ENCODE measurements at regions not wholly inside any gene's neighbourhood (a gene's known extent, or its start where the extent isn't known, plus 50 kb on each side); places are given as distances from the start of the nearest gene placed in this dataset.

DNA sequence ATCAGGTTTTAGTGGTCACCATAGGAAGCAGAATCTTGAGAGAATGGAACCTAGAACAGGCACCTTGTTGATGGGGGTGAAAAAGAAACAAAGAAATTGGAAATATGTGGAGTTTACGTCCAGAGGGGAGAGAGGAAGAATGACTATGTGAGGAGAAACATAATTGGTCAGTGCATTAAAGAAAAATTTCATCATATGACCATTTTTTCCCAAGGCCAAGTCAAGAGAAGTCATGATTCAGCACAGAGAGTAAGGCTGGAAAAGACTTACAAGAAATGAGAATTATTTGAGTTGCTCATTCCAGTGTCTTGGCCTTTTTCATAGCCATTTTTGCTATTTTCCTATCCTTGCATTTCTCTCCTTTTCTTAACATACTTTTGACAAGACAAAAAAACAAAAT lies 421.7 kb downstream of the EFNB2 start:
- Mint-ChIP-seq H3K27me3 (peaks cover 0 to 10% (median 0%) of the 10 kb centered on the region in 5 donors), H3K4me1 (no peaks in the 10 kb centered on the region), H3K9me3 (no peaks in the 10 kb centered on the region), H3K36me3 (no peaks in the 10 kb centered on the region), H3K27ac (no peak overlapping the region), H3K4me3 (no peak overlapping the region)
- DNase-seq (no peak), ATAC-seq (no peak)
- POLR2A ChIA-PET, result no interaction called here

DNA sequence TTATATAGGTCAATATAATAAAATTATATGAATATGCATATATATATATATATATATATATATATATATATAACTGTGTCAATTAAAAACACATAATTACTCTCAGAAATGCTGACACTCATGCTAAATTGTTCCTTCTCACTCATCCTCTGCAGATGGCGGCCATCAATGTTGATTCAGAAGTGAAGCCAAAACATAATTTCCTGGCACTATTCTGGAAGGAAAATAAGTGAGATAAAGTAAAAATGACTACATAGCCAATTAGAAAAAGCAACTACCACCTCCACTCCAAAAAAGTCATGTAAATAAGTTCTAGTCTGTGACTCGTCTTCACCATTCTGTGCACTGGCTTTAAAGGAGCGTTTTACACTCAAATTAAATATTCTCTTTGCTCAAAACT lies 423.3 kb downstream of the EFNB2 start:
- Mint-ChIP-seq H3K27ac (no peak overlapping the region), H3K27me3 (peaks cover 0 to 10% (median 0%) of the 10 kb centered on the region in 5 donors), H3K4me3 (no peak overlapping the region), H3K4me1 (no peaks in the 10 kb centered on the region), H3K36me3 (no peaks in the 10 kb centered on the region), H3K9me3 (no peaks in the 10 kb centered on the region)
- DNase-seq (no peak), ATAC-seq (no peak)
- POLR2A ChIA-PET, result no interaction called here

GRCh38 chr13:106110241-106110855 lies 425.1 kb downstream of the EFNB2 start:
- DNase-seq, result no peak
- Mint-ChIP-seq H3K9me3 (no peaks in the 10 kb centered on the region), H3K27me3 (peaks cover 0 to 11% (median 0%) of the 10 kb centered on the region in 5 donors), H3K4me3 (no peak overlapping the region), H3K36me3 (no peaks in the 10 kb centered on the region), H3K4me1 (no peaks in the 10 kb centered on the region), H3K27ac (no peak overlapping the region)
- POLR2A ChIA-PET, result no interaction called here
- ATAC-seq, result no peak

- Mint-ChIP-seq H3K27ac (no peak overlapping the region), H3K9me3 (peaks cover 0 to under 1% (median 0%) of the 10 kb centered on the region in 9 donors), H3K36me3 (no peaks in the 10 kb centered on the region), H3K4me3 (no peak overlapping the region), H3K4me1 (no peaks in the 10 kb centered on the region), H3K27me3 (peaks cover 0 to 11% (median 2%) of the 10 kb centered on the region in 5 donors)
- ATAC-seq, result no peak
- DNase-seq, result no peak
- POLR2A ChIA-PET, result interaction anchor here (0.6 kb wide), 1 partner anchor 34 kb away, joined by 4 read pairs; no protein-coding TSS in a partner anchor
Observed at GRCh38 chr13:106109391-106109791, 426.1 kb downstream of the EFNB2 start.

DNA sequence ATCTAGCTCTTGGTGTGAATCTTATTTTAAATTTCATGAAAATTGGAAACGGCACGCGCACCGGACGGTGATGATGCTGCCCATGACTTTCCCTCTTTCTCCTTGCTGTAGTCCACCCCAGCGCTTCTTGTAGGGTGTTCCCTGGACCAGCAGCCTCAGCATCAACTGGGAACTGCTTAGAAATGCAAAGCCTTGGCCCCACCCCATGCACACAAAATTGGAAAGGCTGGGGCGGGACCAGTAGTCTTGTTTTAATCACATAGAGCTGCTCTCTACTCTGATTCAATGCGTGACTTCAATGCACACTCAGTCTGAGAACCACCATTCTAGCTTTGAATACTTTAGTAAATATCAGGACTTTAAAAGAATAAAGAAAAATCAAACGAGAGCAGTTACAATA lies 427.1 kb downstream of the EFNB2 start:
- no peak overlapping the region for H3K27ac Mint-ChIP-seq
- no peaks in the 10 kb centered on the region for H3K4me1 Mint-ChIP-seq
- H3K36me3 Mint-ChIP-seq, result no peaks in the 10 kb centered on the region
- POLR2A ChIA-PET, result no interaction called here
- no peak overlapping the region for H3K4me3 Mint-ChIP-seq
- H3K9me3 Mint-ChIP-seq, result peaks cover 0 to 9% (median 0%) of the 10 kb centered on the region in 9 donors
- H3K27me3 Mint-ChIP-seq, result peaks cover 0 to 13% (median 2%) of the 10 kb centered on the region in 5 donors
- no peak for DNase-seq
- ATAC-seq, result no peak

- no peaks in the 10 kb centered on the region for H3K4me1 Mint-ChIP-seq
- POLR2A ChIA-PET, result no interaction called here
- H3K27me3 Mint-ChIP-seq, result peaks cover 0 to 13% (median 2%) of the 10 kb centered on the region in 5 donors
- no peak for DNase-seq
- no peak overlapping the region for H3K4me3 Mint-ChIP-seq
- peaks cover 0 to 9% (median 0%) of the 10 kb centered on the region in 9 donors for H3K9me3 Mint-ChIP-seq
- ATAC-seq, result no peak
- no peak overlapping the region for H3K27ac Mint-ChIP-seq
- H3K36me3 Mint-ChIP-seq, result no peaks in the 10 kb centered on the region
Observed at GRCh38 chr13:106107061-106107460, 428.4 kb downstream of the EFNB2 start.

DNA sequence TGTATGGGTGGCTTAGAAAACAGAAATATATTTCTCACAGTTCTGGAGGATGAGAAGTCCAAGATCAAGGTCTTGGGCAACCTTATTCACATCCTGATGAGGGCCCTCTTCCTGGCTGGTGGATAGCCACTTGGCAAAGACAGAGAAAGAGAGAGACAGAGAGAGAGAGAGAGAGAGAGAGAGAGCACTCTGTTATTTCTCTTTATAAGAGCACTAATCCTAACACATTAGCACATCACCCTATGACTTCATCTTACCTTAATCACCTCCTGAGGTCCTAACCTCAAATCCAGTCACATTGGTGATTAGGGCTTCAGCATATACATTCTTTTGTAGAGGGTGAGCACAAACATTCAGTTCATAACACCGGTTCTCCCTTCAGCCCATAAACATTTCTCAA lies 430.3 kb downstream of the EFNB2 start:
- ATAC-seq (no peak), DNase-seq (no peak)
- Mint-ChIP-seq H3K27ac (no peak overlapping the region), H3K4me3 (no peak overlapping the region), H3K36me3 (no peaks in the 10 kb centered on the region), H3K4me1 (no peaks in the 10 kb centered on the region), H3K9me3 (peaks cover 0 to 9% (median 0%) of the 10 kb centered on the region in 9 donors), H3K27me3 (peaks cover 0 to 13% (median 2%) of the 10 kb centered on the region in 5 donors)
- POLR2A ChIA-PET, result no interaction called here

GRCh38 chr13:106104281-106104901 lies 431.1 kb downstream of the EFNB2 start:
- H3K9me3 Mint-ChIP-seq, result peaks cover 0 to 9% (median 0%) of the 10 kb centered on the region in 9 donors
- no peak overlapping the region for H3K4me3 Mint-ChIP-seq
- no peaks in the 10 kb centered on the region for H3K36me3 Mint-ChIP-seq
- DNase-seq (no peak), ATAC-seq (no peak)
- POLR2A ChIA-PET, result no interaction called here
- H3K27ac Mint-ChIP-seq, result no peak overlapping the region
- H3K4me1 Mint-ChIP-seq, result no peaks in the 10 kb centered on the region
- H3K27me3 Mint-ChIP-seq, result peaks cover 0 to 13% (median 2%) of the 10 kb centered on the region in 5 donors

- POLR2A ChIA-PET, result no interaction called here
- H3K27me3 Mint-ChIP-seq, result peaks cover 0 to 17% (median 2%) of the 10 kb centered on the region in 5 donors
- H3K4me1 Mint-ChIP-seq, result no peaks in the 10 kb centered on the region
- no peak overlapping the region for H3K4me3 Mint-ChIP-seq
- H3K27ac Mint-ChIP-seq, result no peak overlapping the region
- H3K36me3 Mint-ChIP-seq, result no peaks in the 10 kb centered on the region
- DNase-seq, result no peak
- no peak for ATAC-seq
- H3K9me3 Mint-ChIP-seq, result peaks cover 0 to 9% (median 0%) of the 10 kb centered on the region in 9 donors
Observed at GRCh38 chr13:106103779-106104178, 431.7 kb downstream of the EFNB2 start.

GRCh38 chr13:106102786-106103185 lies 432.7 kb downstream of the EFNB2 start:
- H3K36me3 Mint-ChIP-seq, result no peaks in the 10 kb centered on the region
- POLR2A ChIA-PET, result no interaction called here

GRCh38 chr13:106101201-106101600 lies 434.3 kb downstream of the EFNB2 start:
- H3K27ac Mint-ChIP-seq, result no peak overlapping the region
- no peaks in the 10 kb centered on the region for H3K36me3 Mint-ChIP-seq
- H3K27me3 Mint-ChIP-seq, result peaks cover 0 to 30% (median 5%) of the 10 kb centered on the region in 5 donors
- POLR2A ChIA-PET, result no interaction called here
- DNase-seq (no peak), ATAC-seq (no peak)
- no peaks in the 10 kb centered on the region for H3K4me1 Mint-ChIP-seq
- H3K4me3 Mint-ChIP-seq, result no peak overlapping the region
- H3K9me3 Mint-ChIP-seq, result peaks cover 0 to 9% (median 0%) of the 10 kb centered on the region in 9 donors

More at GRCh38 chr13:106102786-106103185, 432.7 kb downstream of the EFNB2 start:
- no peak overlapping the region for H3K4me3 Mint-ChIP-seq
- H3K4me1 Mint-ChIP-seq, result no peaks in the 10 kb centered on the region
- H3K9me3 Mint-ChIP-seq, result peaks cover 0 to 9% (median 0%) of the 10 kb centered on the region in 9 donors
- no peak overlapping the region for H3K27ac Mint-ChIP-seq
- H3K27me3 Mint-ChIP-seq, result peaks cover 0 to 23% (median 5%) of the 10 kb centered on the region in 5 donors
- ATAC-seq, result no peak
- DNase-seq, result no peak

- H3K27me3 Mint-ChIP-seq, result peaks cover 0 to 35% (median 5%) of the 10 kb centered on the region in 5 donors
- no peaks in the 10 kb centered on the region for H3K4me1 Mint-ChIP-seq
- ATAC-seq (no peak), DNase-seq (no peak)
- no peak overlapping the region for H3K27ac Mint-ChIP-seq
- H3K36me3 Mint-ChIP-seq, result no peaks in the 10 kb centered on the region
- POLR2A ChIA-PET, result no interaction called here
- no peak overlapping the region for H3K4me3 Mint-ChIP-seq
- peaks cover 0 to 9% (median 0%) of the 10 kb centered on the region in 9 donors for H3K9me3 Mint-ChIP-seq
Observed at GRCh38 chr13:106100171-106100919, 435.1 kb downstream of the EFNB2 start.

- POLR2A ChIA-PET, result no interaction called here
- Mint-ChIP-seq H3K27me3 (peaks cover 0 to 35% (median 3%) of the 10 kb centered on the region in 5 donors), H3K36me3 (no peaks in the 10 kb centered on the region), H3K9me3 (peaks cover 0 to 9% (median 0%) of the 10 kb centered on the region in 9 donors), H3K4me1 (no peaks in the 10 kb centered on the region), H3K4me3 (no peak overlapping the region), H3K27ac (no peak overlapping the region)
- DNase-seq, result no peak
- no peak for ATAC-seq
Observed at GRCh38 chr13:106099765-106100164, 435.7 kb downstream of the EFNB2 start.

Data from naive thymus-derived CD8-positive, alpha-beta T cell (primary cell).